Astrocyte of the hippocampus (primary cell): ENCODE measurements at regions not wholly inside any gene's neighbourhood (a gene's known extent, or its start where the extent isn't known, plus 50 kb on each side); places are given as distances from the start of the nearest gene placed in this dataset.
"Not testable (repeated sequence)": the region's sequence is repeated elsewhere in the genome, so short reads cannot be mapped to it uniquely, and the experiment has no call there.

Experiments used
- DNase-seq: peaks from one replicate; pipeline ENCODE4 v3.0.0; 2011; ENCODE audit warnings: low read depth, low spot score

GRCh38 chr1:68673771-68674170, 176.9 kb upstream of the DEPDC1 start:
- DNase-seq: peak; percentile 4

- DNase-seq: peak; percentile 37
Observed at GRCh38 chr1:68675336-68675735, 178.5 kb upstream of the DEPDC1 start.

DNA sequence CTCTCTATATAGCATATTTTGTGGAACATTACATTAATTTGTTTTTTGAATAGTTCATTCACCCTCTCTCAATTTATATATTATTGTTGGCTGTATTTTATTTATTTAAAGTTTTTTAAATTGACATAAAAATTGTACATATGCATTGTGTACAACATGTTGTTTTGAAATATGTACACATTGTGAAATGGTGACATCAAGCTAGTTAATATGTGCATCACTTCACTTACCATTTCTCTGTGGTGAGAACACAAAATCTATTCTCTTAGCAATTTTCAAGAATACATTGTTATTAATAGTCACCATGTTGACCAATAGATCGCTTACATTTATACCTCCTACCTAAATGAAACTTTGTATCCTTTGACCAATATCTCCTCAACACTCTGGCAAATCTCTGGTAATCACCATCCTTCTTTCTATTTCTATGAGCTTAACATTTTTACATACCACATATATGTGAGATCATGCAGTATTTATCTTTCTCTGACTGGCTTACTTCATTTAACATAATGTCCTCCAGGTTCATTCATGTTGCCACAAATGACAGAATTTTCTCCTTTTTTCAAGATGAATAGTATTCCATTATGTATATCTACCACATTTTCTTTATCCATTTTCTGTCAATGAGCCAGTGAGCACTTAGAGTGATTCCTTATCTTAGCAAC, 180.9 kb upstream of the DEPDC1 start:
- no peak for DNase-seq

DNA sequence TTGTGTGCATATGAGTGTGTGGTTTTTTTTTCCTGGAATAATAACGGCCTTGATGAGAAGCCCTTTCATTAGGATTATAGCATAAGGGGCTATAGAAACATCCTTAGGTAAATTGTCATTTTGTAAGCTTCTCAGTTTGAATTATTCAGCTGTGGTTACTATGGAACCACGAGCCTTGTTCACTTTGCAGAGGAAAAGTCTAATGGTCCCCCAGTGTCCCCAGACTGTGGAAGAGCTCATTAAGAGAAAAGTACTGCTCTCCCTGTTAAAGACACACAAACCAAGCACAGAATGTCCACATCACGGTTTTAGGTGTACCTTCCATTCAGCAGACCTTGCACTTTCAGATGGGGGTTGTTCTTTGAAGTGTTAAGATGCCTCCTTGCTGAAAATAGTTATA, 199.3 kb upstream of the DEPDC1 start:
- DNase-seq: no peak

DNA sequence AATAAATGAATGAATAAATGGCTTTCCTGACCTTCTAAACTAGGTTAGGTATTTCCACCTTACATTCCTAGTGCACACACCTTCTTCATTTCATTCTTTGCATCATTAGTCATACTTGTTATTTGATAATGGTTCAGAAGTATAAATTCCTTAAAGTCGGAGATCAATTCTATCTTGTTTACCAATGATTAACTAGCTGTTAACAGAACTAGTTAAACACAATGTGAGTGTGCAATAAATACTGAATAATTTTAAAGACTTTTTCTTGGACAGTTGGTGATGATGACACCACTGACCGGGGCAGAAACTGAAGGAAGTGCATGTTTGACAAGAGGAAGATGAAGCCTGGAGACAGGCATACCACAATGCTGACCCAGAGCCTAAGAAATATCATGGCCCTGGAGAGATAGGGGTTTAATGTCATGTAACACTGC, 207.1 kb upstream of the DEPDC1 start:
- no peak for DNase-seq

DNA sequence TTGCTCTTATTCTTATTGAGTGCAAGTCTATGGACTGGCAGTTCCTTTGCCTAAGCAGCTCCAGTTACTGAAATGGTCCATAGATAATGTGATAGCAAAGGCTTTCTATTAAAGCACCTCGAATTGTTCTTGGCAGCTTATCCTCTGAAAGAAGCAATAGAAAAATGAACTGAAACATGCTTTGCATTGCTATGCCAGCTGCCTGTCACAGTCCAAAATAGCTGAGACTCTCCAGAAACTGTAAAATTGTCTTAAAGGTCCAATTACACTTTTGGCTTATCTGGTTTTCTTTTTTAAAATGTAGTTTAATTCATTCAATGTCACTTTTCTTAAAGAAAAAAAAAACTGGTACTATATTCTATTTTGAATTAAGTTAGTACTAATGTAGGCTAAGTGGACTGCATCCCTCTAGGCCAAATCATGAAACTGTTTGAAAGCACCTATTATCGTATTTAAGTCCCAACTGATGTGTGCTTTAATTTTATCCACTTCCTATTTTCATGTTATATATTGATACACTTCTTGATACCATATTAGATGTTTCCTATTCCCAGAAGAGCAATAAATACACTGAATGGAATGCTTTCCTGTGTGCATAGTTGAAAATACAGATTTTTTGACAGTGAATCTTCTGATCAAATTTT, 208.0 kb upstream of the DEPDC1 start:
- DNase-seq: no peak

DNA sequence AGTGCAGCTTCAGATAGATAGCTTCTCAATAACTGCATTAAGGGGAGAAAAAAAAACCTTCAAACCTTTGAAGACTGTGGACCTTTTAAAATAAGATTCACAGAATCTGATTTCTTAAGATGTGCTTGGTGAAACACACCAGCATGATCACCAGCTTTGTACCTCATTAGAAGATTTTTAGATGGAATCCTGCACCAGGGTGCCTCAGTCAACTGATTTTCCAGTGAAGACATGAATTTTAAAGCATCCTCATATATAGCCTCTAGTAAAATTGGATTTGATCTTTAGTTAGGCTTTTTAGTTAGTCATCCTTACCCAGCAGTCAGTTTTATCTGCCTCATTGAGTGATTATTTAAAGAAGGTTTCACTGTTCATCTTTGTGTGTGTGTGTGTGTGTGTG, 208.6 kb upstream of the DEPDC1 start:
- no peak for DNase-seq

GRCh38 chr1:68706639-68707317, 209.9 kb upstream of the DEPDC1 start:
- no peak for DNase-seq

GRCh38 chr1:68717330-68717729, 220.4 kb upstream of the DEPDC1 start:
- DNase-seq: no peak

- no peak for DNase-seq
Observed at GRCh38 chr1:68720476-68720875, 223.6 kb upstream of the DEPDC1 start.

DNA sequence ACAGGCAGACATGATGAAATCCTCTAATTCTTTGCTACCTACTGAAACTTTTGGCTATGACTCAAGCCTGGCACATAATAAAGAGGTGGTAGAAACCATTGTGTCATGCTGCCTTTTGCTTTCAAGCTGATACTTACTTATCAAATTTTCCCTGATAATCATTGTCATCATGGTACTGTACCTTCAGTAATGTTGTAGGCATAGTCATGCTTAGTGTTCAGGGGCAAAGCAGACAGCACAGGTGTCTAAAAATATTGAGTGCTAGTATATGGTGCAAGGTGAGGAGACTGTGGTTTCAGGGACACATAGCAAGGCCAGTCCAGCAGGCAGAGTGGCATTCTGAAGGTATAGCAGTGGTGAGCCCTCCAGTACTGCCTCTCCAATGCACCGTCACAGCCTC, 226.9 kb upstream of the DEPDC1 start:
- DNase-seq: no peak

GRCh38 chr1:68725001-68725752, 228.3 kb upstream of the DEPDC1 start:
- DNase-seq: peak; percentile 82

DNA sequence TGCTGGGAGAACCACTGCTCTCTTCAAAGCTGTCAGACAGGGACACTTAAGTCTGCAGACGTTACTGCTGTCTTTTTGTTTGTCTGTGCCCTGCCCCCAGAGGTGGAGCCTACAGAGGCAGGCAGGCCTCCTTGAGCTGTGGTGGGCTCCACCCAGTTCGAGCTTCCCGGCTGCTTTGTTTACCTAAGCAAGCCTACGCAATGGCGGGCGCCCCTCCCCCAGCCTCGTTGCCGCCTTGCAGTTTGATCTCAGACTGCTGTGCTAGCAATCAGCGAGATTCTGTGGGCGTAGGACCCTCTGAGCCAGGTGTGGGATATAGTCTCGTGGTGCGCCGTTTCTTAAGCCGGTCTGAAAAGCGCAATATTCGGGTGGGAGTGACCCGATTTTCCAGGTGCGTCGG, 242.6 kb upstream of the DEPDC1 start:
- not testable (repeated sequence) for DNase-seq

- DNase-seq: no peak
Observed at GRCh38 chr1:68745011-68745410, 248.1 kb upstream of the DEPDC1 start.

DNA sequence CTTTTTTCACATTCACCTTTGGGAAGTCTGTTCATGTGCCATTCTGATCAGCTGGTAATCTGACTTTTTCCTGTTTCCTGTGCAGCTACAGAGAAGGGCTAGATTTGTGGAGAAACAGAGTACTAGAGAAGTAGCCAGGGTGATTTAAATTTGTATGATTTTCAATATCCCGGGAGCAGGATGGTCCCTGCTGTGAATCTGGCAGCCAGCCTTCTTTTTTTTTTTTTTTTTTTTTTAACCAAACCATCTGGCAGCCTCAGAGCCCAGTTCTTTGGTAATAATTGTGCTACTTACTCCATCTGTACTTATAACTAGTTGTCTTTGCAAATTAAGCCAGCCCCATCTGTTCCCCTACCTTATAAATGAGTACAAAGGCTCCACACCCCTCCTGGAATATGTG, 248.6 kb upstream of the DEPDC1 start:
- DNase-seq: no peak

GRCh38 chr1:68746378-68746777, 249.5 kb upstream of the DEPDC1 start:
- no peak for DNase-seq

GRCh38 chr1:68751723-68752122, 254.8 kb upstream of the DEPDC1 start:
- no peak for DNase-seq

DNA sequence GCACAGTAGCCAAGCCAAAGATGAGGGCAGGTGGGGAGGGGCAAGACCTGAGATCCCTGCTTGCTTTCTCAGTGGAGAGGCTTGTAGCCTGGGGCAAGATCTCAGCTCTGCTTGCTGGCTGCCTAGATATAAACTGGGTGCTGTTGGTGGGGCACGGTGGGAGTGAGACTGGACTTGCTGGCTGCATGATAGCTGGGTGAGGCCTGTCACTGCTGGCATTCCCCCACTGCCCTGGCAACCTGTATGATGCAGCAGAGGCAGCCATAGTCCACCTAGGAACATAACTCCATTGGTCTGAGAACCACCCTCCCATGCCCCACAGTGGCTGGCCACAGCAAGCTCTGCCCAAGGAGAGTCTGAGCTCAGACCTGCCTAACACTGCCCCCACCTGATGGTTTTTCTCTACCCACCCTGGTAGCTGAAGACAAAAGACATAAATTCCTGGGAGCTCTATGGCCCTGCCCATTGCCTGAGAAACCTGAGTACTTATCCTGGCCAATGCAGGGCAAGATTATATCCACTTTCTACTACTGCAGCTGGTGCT, 261.9 kb upstream of the DEPDC1 start:
- no peak for DNase-seq

DNA sequence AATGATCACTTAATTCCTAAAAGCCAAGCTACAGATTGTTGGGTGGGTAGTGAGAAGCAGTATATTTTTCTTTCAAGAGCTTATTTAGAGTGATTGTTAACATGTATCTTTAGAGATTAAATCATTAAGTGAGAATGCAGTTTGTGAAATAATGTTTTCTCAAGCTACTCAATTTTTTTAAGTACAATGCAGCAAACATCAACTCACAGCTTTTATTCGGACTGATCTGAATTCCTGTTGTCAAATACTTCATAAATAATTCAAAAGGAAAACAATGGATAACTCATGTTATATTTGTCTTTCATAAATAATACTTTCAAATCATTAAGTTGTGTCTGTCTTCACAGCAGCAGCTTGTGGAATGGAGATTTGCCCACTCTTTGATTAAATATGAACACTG, 271.1 kb upstream of the DEPDC1 start:
- DNase-seq: no peak

DNA sequence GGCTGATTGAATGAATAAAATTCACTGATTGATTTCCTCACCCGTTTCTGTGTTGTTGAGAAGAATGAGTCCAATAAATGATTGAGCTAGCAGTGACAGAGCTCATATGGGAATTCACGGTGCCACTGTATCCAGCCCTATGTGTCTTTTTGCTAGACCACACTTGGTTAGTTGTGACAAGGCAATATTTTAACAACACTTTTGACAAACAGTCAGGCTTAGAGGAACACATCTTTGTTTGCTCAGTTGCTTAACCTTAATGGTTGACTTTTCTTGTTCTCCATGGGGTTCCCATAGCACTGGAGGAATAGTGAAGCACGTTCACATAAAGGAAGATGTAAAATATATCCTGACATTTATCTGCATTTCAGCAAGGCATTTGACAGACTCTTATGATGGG, 273.9 kb upstream of the DEPDC1 start:
- DNase-seq: no peak

- DNase-seq: no peak
Observed at GRCh38 chr1:68777851-68778250, 281.0 kb upstream of the DEPDC1 start.

DNA sequence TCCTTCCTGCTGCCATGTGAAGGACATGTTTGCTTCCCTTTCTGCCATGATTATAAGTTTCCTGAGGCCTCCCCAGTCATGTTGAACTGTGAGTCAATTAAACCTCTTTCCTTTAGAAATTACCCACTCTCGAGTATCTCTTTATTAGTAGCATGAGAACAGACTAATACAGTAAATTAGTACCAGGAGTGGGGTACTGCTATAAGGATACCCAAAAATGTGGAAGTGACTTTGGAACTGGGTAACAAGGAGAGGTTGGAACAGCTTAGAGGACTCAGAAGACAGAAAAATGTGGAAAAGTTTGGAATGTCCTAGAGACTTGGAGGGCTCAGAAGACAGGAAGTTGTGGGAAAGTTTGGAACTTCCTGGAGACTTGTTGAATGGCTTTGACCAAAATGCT, 283.0 kb upstream of the DEPDC1 start:
- DNase-seq: not testable (repeated sequence)
